NCI-H2196 treated with DMSO at 0.1 percent for 48 hours (cell line): ENCODE measurements at regions not wholly inside any gene's neighbourhood (a gene's known extent, or its start where the extent isn't known, plus 50 kb on each side); places are given as distances from the start of the nearest gene placed in this dataset.
"Not testable (repeated sequence)": the region's sequence is repeated elsewhere in the genome, so short reads cannot be mapped to it uniquely, and the experiment has no call there.

Experiments
- DNase-seq: peaks from one replicate; lab custom pipeline; 2025; ENCODE audit not compliant: unreplicated experiment; lab: John Stamatoyannopoulos, UW

DNA sequence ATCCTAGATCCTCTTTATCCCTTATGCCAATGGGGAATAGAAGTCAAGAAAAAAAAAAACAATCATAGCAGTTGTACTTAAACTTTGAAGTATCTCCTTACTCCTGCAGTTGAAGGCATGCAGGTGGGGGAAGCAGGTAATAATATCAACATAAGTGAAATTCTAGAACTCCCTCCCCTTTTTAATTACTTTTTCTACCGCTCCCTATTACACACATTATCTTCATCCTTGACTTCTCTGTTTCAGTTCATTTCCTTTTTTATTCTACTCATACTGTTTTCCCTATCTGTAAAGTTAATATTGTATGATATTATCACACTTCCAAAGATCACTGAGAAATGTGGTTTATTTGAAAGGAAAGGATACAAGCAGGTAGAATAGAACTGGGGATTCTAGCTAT is 962.0 kb downstream of the PLA2G4A start:
- no peak for DNase-seq

DNA sequence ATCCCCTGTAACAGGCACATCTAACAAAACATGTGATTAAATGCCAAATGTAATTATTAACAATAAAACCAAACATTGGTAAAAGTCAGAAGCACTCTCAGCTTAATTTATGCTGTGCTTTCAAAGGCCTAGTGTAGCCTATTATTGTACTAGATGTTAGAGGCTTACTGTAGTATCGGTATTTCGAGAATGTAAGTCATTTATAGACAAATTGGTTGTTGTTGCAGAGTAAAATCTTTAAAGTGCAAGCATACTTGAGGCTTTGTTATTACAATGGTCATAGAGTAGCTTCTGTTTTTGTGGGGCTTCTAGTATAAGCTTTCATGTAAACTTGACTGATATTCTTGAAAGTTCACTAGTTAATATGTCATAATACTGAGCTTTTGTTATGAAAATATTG is 965.8 kb downstream of the PLA2G4A start:
- DNase-seq: no peak

DNA sequence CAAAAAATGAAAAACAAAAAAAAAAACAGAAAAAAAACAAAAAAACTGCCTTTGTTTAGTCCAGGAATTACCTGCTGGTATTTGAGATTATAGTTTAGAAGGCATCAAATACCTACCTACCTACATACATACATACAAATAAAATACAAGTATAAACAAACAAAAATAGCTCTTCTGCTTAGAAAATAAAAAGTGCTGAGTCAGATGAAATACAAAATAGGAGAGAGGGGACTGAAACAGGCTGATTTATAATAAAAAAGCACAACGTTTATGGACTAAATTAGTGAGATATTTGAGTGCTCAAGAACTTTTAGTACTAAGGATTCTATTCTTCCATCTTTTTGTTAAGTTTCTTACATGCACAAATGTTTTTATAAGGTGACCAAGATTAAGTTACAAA is 980.8 kb downstream of the PLA2G4A start:
- no peak for DNase-seq

DNA sequence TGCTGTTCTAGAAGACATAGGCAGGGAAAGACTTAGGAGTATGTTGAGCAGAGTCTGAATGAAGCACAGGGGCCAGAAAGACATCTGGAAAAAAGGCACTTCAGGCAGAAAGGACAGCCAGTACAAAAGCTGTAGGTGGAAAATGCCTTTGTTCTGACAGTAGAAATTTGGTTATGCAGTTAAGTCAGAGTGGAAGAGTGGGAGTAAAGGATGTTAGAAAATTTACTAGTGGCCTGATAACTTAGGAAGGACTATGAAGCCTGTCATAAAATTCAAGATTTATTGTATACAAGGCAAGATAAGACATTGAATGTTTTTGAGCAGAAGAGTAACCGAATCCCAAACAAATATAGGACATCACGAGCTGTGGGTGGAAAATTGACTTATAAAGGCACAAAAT is 987.9 kb downstream of the PLA2G4A start:
- DNase-seq: no peak

DNA sequence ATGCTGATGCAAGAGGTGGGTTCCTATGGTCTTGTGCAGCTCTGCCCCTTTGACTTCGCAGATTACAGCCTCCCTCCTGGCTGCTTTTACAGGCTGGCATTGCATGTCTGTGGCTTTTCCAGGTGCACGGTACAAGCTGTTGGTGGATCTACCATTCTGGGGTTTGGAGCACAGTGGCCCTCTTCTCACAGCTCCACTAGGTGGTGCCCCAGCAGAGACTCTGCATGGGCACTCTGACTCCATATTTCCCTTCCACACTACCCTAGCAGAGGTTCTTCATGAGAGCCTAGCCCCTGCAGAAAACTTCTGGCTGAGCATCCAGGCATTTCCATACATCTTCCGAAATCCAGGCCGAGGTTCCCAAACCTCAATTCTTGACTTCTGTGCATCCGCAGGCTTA is 989.0 kb downstream of the PLA2G4A start:
- no peak for DNase-seq

DNA sequence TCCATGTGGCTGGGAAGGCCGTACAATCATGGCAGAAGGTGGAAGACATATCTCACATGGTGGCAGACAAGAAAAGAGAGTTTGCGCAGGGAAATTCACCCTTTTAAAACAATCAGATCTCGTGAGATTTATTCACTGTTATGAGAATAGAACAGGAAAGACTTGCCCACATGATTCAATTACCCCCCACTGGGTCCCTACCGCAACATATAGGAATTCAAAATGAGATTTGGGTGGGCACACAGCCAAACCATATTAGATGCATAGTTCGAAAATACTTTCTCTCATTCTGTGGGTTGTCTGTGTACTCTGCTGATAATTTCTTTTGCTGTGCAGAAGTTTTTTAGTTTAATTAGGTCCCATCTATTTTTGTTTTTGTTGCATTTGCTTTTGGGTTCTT is 990.3 kb downstream of the PLA2G4A start:
- no peak for DNase-seq

DNA sequence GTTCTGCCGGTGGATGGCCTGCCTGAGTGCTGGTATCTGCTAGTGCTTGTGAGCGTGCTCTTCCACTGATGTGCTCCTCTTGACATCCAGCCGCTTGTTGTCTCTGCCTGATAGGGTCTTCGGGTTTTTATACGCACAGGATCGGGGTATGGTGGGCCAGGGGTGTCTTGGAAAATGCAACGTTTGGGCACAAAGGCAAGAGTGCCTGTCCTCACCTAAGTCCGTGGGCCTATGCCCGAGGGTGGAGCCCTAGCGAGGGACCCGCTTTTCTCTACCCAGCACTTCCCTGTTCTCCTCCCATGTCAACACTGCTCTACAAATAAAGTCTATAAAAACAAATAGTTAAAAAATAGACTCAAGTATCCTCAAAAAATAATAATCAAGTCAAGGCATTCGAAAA is 1007.8 kb downstream of the PLA2G4A start:
- DNase-seq: no peak

DNA sequence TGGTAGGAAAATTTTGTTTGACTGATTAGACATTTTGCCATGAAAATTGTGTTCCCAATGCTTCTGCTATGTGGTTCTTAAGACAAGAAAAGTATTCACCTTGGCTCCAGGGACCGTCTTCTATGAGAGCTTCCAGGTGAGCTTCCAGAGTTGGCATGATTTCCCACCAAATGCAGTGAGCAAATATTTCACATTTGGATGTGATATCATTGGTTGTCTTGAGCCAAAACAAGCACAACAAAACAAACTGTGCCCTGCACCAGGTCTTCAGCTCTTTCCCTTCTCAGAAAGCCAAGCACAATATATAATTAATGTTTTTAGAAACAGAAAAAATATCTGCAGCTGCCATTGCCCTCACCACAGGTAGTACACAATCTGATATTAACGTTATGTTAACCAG is 1009.0 kb downstream of the PLA2G4A start:
- DNase-seq: no peak

DNA sequence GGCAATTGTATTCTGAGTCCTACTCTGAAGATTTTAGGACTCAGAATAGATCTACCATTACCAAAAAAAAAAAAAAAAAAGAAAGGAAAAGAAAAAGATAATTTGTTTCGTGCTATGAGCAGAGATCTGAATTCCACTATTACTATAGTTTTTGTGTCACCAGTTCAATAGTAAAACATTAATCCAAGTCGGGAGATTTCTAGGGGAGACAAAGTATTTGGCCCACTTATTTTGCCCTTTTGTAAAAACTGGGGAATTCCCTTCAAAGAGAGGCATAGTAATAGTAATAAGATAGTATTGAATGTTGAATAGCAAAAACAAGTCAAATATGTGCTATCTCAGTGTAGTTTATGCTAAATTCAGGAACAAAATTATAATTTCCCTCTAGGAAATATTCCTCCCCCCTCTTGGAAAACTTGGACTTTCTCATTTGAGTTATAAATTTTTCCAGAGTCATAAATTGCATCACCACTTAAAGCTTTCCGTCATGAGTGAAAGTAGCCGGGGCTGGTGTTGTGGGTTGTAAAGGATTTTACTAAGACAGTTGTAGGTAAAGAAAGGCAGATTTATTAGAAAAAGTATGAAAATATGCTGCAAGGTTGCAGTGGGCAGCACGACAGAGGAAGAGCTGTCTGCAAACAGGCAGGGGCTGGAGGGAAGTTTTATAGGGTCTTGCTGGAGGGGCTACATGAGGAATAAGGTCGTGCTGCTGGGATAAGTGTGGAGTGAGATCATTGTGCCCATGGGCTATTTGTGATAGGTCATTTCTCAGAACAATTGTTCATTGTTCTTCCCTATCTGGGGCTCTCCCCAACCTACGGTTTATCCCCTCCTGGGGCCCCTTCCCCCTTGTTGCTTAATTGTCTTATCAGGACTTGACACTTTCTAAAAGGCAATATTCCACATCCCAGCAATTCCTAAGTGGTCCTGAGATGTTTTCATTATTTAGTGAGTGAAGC is 1009.9 kb downstream of the PLA2G4A start:
- no peak for DNase-seq

DNA sequence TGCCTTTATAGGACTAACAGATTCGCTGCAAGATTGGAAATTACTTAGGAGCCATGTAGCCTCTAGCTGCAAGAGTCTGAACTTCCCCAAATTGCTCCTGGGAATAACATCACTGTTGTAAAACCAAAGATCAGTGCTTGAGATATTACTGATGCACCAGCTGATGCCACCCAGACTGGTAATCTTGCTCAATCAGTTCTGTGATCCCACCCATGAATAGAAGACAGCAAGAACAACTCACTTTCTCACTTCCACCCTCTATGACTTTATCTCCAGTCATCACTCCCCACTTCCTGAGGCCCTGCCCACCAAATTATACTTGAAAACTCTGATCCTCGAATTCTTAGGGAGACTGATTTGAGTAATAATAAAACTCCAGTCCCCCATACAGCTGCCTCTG is 1011.1 kb downstream of the PLA2G4A start:
- DNase-seq: no peak

DNA sequence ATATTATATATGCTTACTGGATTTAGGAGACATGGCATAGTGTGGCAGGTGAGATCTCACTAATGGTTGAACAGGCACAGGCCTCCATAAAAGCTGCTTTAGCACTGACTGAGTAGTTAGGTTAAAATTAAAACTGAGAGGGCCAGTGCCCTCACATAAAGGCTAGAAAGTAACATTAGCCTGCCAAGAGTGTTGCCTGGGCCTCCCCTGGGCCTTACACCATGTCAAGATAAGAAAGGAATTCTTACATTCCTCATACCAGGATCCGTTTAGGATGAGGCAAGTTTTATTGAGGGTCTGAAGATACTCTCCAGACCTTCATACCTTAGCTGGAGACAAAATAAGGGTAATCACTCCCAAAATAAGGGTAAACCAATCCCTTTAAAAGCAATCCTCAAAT is 1011.8 kb downstream of the PLA2G4A start:
- no peak for DNase-seq

DNA sequence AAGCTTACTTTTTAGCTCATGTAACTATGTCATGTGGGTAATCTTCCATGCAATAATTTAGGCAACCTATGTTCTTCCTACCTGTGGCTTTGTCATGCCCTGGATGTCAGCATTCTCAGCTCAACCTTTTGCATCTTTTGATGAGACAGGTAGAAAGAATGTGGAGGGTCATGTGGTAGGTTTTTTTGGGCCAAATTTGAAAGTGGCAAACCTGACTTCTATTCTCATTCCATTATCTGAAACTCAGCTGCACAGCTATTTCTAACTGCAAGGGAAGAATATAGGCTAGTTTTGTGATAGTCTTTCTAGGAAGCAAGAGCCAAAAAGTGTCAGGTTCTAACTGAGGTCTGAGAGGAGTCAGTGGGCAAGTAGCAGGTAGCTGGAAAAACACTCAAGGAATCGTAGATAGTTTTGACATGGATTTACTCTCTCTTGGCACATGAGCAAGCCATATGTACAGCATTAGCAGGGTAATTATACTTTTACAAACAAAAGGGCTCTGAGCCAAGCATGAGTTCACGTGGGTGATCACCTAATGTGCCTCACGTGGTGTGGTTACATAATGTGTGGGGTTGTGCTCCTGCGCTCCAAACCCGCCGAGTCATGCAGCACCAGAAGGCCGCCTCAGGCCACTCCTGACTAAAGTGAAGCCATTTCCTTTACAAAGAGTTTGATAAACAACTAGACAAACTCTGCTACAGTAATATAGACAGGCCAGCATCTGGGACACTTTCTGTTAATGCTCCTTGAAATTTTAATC is 1013.8 kb downstream of the PLA2G4A start:
- no peak for DNase-seq

DNA sequence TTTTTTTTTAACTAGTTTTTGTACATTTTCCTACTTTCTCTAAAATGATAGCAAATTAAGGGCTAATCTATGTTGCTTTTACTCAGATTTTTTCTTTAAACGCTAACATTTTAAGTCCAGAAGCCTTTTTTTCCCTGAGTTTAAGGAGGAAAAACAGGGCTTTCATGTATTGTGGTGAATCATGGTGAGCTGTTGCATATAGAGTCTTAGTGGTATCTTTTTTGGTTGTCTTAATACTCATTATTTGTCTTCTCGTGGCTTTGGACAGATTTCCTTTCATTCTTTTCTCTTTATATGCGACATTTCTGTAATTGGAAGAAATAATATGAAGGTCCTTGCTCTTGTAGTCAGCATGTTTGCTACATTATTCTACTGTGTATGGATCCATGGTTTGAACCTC is 1015.6 kb downstream of the PLA2G4A start:
- DNase-seq: no peak

DNA sequence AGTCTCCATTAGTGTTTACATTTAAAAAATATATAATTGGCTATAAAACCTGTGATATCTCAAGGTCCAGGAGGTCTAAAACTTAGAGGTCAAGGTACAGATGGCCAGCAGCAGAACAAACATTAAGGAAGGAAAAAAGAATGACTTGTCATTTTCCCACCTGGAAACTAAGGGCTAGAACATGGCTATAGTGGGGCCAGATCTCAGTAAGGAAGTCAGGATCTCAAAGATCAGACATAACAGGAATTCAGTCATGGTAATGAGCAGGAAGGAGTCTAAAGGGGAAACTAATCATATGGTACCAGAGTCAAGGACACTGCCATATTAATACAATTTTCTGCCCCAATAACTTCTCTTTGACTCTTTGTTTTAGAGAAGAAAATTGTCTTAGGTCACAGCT is 1018.8 kb downstream of the PLA2G4A start:
- DNase-seq: no peak

DNA sequence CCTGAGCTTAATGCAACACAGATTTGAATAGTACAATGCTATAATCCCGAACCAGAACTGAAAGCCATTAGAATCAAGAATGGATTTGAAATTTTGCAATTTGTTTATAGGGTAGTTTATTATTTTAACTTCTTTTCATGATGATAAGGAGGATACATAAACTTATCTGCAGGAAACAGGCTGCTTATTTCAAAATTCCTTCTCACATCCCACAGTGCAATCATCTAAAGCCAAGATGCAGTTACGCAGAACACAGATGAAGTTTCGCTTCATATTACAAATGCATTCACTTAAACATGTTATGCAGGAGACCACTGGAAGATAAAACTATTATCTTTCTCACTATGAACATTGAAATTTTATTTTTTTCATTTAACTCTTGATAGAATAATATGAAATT is 1019.6 kb downstream of the PLA2G4A start:
- no peak for DNase-seq

DNA sequence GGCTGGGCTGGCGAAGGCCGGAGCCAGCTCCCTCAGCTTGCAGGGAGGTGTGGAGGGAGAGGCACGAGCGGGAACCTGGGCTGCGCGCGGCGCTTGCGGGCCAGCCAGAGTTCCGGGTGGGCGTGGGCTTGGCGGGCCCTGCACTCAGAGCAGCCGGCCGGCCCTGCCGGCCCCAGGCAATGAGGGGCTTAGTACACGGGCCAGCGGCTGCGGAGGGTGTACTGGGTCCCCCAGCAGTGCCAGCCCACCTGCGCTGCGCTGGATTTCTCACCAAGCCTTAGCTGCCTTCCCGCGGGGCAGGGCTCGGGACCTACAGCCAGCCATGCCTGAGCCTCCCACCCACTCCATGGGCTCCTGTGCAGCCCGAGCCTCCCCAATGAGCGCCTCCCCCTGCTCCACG is 1021.4 kb downstream of the PLA2G4A start:
- DNase-seq: not testable (repeated sequence)

DNA sequence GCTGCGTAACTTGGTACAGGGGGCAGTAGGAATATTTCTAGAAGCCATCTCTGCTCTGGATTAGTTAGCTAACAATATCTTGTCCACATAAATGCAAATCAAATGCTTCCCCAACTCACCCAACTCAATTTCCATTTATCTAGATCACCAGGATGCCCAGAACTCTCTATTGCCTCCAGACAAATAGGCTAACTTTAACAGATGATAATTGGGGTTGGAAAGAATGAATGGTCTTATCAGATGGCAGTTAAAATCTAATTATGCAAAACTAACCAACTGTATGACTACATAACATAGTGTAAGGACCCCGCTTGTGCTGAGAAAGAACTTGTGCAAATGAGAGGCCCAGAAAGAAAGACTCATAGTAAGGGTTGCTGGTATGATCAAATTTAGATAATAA is 1024.8 kb downstream of the PLA2G4A start:
- no peak for DNase-seq

DNA sequence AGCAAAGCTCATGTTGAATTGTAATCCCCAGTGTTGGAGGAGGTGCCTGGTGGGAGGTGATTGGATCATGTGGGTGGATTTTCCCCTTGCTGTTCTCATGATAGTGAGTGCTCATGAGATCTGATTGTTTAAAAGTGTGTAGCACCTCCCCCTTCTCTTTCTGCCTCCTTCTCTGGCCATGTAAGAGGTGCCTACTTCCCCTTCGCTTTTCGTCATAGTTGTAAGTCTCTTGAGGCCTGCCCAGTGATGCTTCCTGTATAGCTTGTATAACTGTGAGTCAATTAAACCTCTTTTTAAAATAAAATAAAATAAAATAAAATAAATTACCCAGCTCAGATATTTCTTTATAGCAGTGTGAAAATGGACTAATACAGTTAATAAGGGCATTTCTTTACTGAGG is 1025.7 kb downstream of the PLA2G4A start:
- DNase-seq: no peak

DNA sequence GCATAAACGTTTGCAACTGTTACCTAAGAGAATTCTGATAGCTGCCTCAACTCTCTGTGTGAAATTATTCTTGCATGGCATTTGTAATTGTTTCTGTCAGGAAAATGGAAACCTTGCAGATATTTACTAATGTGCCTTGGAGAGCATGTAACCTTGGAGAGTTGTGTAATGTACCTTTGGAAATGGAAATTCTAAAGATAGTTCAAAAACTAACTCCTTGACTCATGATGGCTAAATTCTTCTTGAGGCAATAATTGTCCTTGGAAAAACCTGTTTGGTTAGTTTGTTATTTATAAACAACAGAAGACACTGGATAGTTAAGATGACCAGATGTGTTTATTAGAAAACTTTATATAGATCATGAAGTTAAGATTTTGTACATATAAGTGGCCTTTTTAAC is 1033.8 kb downstream of the PLA2G4A start:
- no peak for DNase-seq

DNA sequence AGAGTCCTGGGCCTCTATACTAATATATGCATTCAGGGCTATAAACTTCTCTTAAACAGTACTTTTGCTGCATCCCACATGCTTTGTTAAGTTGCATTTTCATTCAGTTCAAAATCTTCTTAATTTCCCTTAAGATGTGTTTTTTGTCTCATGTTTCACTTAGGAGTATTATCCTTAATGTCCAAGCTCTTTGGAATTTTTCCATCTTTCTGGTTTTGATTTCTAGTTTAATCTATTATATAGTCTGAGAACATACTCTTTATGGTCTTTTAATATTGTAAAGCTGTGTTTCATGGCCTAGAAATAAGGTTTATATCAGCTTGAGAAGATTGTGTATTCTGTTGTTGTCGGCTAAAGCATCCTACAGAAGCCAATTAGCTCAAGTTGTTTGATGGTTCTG is 1041.8 kb downstream of the PLA2G4A start:
- DNase-seq: no peak

DNA sequence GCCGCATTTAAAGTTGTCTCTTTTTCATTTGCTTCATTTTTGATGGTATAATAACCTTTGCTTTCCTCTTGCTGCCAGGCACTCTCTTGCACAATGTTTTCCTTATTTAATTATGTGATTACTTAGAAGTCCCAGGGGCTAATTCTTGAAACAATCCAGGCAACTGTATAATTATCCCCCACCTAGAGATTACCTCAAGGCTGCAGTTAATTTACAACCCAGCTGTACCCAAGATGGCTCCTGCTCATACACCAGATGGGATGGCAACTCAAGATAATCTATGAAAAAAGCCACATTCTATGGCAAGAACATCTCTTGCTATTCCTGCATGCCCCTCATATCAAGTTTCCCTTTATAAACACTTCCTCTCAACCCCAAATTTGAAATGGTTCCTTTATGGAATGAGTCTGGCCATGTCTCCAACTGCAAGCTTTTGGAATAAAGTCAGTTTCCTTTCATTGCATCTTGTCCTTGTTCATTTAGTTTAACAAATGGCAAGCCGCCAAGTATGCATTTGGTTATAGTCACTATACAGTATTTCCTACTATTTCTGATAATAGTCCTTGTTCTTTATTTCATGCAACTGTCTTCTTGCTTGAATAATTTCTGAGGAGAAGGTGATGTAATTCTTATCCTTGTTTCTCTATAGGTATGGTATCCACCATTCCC is 1042.6 kb downstream of the PLA2G4A start:
- no peak for DNase-seq

DNA sequence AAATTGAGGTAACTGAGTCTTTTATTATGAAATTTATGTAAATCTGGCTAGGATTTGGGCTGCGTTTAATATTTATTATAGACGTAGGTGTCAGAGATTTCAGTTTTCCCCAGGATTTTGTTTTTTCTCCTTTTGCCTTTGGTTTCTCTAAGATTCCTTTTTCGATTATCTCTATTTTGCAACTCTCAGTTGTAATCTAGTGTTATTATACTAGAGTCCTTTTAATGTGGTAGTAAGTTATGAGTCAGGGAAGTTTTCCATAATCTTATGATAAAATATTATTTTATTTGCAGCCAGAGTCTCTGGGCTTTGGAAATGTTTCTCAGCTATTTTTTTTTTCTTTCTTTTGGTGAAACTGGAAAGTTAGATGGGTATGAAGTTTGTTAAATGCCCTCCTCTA is 1043.8 kb downstream of the PLA2G4A start:
- DNase-seq: no peak
